ENCODE measurements at regions not wholly inside any gene's neighbourhood (a gene's known extent, or its start where the extent isn't known, plus 50 kb on each side); places are given as distances from the start of the nearest gene placed in this dataset.
"Not testable (repeated sequence)": the region's sequence is repeated elsewhere in the genome, so short reads cannot be mapped to it uniquely, and the experiment has no call there.

DNA sequence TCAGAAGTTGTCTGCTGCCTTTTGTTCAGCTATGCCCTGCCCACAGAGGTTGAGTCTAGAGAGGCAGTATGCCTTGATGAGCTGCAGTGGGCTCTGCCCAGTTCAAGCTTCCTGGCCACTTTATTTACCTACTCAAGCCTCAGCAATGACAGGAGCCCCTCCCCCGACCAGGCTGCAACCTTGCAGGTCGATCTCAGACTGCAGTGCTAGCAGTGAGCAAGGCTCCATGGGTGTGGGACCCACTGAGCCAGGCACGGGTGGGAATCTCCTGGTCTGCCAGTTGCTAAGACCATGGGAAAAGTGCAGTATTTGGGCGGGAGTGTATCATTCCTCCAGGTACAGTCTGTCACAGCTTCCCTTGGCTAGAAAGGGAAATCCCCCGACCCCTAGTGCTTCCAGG is 1554.8 kb downstream of the PCDH9 start:
- not testable (repeated sequence) for TF ChIP-seq YY1 (IDR thresholded peaks at IDR 0.05; ENCODE audit: insufficient read depth, insufficient read length); ZNF274 (IDR thresholded peaks at IDR 0.05; ENCODE audit: low read depth, low read length); SUZ12 (IDR thresholded peaks at IDR 0.05; ENCODE audit: extremely low read depth, insufficient read depth, insufficient read length)
